HCT116 (cell line): ENCODE measurements at regions not wholly inside any gene's neighbourhood (a gene's known extent, or its start where the extent isn't known, plus 50 kb on each side); places are given as distances from the start of the nearest gene placed in this dataset.

Source experiments
- ATAC-seq: fragments of 200-7000 bp; cut with Tn5 transposase; 2 replicates; pipeline ENCODE4 v1.9.1; 2020; ENCODE audit warnings: mild to moderate bottlenecking, moderate library complexity
- BruUV-seq: library from RNA; stranded (reverse); fragments of 400-500 nt; replicated peaks from 2 replicates; lab custom pipeline; 2021; lab: Mats Ljungman, UMichigan
- CTCF ChIA-PET: fragments of 300-600 bp; sonication (Branson Sonifier 250); formaldehyde crosslinking; loops from one replicate; lab custom pipeline; 2021; ENCODE audit warnings: antibody characterized with exemption; lab: Charles Lee
- POLR2A ChIA-PET: fragments of 300-600, 350-600 bp; sonication (Branson Sonifier 250); formaldehyde crosslinking; loops from one replicate; lab custom pipeline; 2021; ENCODE audit warnings: antibody characterized with exemption; lab: Charles Lee
- RAD21 ChIA-PET, 2 experiments: fragments of 300-600 bp; sonication (Branson Sonifier 250); formaldehyde crosslinking; loops; one replicate each; lab custom pipeline; 2023; ENCODE audit warnings: low total read pairs in 2 of 2; ENCODE audit not compliant: uncharacterized antibody in 2 of 2, unreplicated experiment in 2 of 2, low non-redundant PET in 1 of 2; lab: Charles Lee
- DNase-seq: peaks from one replicate; pipeline ENCODE4 v3.0.0-alpha.2; 2010; ENCODE audit warnings: low read depth, low spot score
- H2AFZ ChIP-seq: fragments of 200-600 bp; shearing (Covaris generic), sonication (generic); 2 replicates; pipeline ENCODE4 v1.6.1; 2017; ENCODE audit warnings: low read depth, mixed run types, mixed read lengths, antibody characterized with exemption, low read length; ENCODE audit not compliant: poor library complexity, severe bottlenecking
- H3K27ac ChIP-seq: 2 replicates; pipeline ENCODE4 v1.5.1; 2012; ENCODE audit warnings: low read depth, low read length
- H3K27me3 ChIP-seq: fragments of 200-600 bp; sonication (generic); 2 replicates; pipeline ENCODE4 v1.6.1; 2016; ENCODE audit warnings: mixed run types, low read length, mixed read lengths; ENCODE audit not compliant: insufficient read depth
- H3K36me3 ChIP-seq, 2 experiments: fragments of 200-500 bp in 1 of 2; fragments of 200-600 bp in 1 of 2; sonication (Bioruptor generic) in 1 of 2; sonication (generic) in 1 of 2; 2 replicates each; pipeline versions ENCODE4 v1.5.1 to v1.6.1; 2014 to 2016; ENCODE audit warnings: low read length in 2 of 2, inconsistent platforms in 1 of 2, mixed read lengths in 1 of 2, mixed run types in 1 of 2; ENCODE audit not compliant: insufficient read depth in 2 of 2, control insufficient read depth in 1 of 2
- H3K4me1 ChIP-seq, 2 experiments: fragments of 200-600 bp in 1 of 2; sonication (generic) in 1 of 2; 2 replicates each; pipeline versions ENCODE4 v1.5.1 to v1.6.1; 2012 to 2017; ENCODE audit warnings: low read length in 2 of 2, inconsistent platforms in 1 of 2, mild to moderate bottlenecking in 1 of 2, mixed read lengths in 1 of 2, mixed run types in 1 of 2, moderate library complexity in 1 of 2; ENCODE audit not compliant: insufficient read depth in 2 of 2, control insufficient read depth in 1 of 2
- H3K4me2 ChIP-seq: fragments of 200-600 bp; sonication (generic); 2 replicates; pipeline ENCODE4 v1.6.1; 2017; ENCODE audit warnings: mixed run types, low read length, mixed read lengths
- H3K4me3 ChIP-seq, 2 experiments: fragments of 200-600 bp in 1 of 2; sonication (generic) in 1 of 2; replicated peaks in 1 of 2; 2 replicates each; pipeline ENCODE4 v1.5.1; 2011 to 2016; ENCODE audit warnings: low read length in 2 of 2, control low read depth in 1 of 2, low read depth in 1 of 2, mild to moderate bottlenecking in 1 of 2, mixed read lengths in 1 of 2, mixed run types in 1 of 2
- H3K79me2 ChIP-seq: fragments of 200-600 bp; sonication (generic); 2 replicates; pipeline ENCODE4 v1.6.1; 2017; ENCODE audit warnings: mild to moderate bottlenecking, mixed run types, low read length, moderate library complexity, mixed read lengths; ENCODE audit not compliant: insufficient read depth
- H3K9ac ChIP-seq: fragments of 200-600 bp; sonication (generic); 2 replicates; pipeline ENCODE4 v1.6.1; 2016; ENCODE audit warnings: low read length, mixed read lengths
- H3K9me2 ChIP-seq: fragments of 200-600 bp; sonication (generic), shearing (Covaris generic); 2 replicates; pipeline ENCODE4 v1.6.1; 2017; ENCODE audit warnings: mixed run types, mild to moderate bottlenecking, moderate library complexity; ENCODE audit not compliant: insufficient read depth
- H3K9me3 ChIP-seq, 2 experiments: fragments of 200-500 bp in 1 of 2; fragments of 200-600 bp in 1 of 2; sonication (Bioruptor generic) in 1 of 2; sonication (generic) in 1 of 2; 2 replicates each; pipeline ENCODE4 v1.6.1; 2014 to 2017; ENCODE audit warnings: low read length in 2 of 2, mixed read lengths in 2 of 2, inconsistent platforms in 1 of 2, low read depth in 1 of 2, mild to moderate bottlenecking in 1 of 2, mixed run types in 1 of 2, moderate library complexity in 1 of 2; ENCODE audit not compliant: control insufficient read depth in 1 of 2, insufficient read depth in 1 of 2
- H4K20me1 ChIP-seq: fragments of 200-600 bp; sonication (generic), shearing (Covaris generic); 2 replicates; pipeline ENCODE4 v1.6.1; 2017; ENCODE audit warnings: mixed run types, mild to moderate bottlenecking, moderate library complexity; ENCODE audit not compliant: insufficient read depth
- EGR1 ChIP-seq: IDR thresholded peaks from 2 replicates; pipeline ENCODE4 v1.6.1; 2012; ENCODE audit warnings: low read depth
- ELF1 ChIP-seq: IDR thresholded peaks from 2 replicates; pipeline ENCODE4 v1.6.1; 2012; ENCODE audit warnings: low read depth, borderline replicate concordance
- JUND ChIP-seq: IDR thresholded peaks from 2 replicates; pipeline ENCODE4 v1.6.1; 2012
- POLR2A ChIP-seq: IDR thresholded peaks from 2 replicates; pipeline ENCODE4 v1.7.0; 2011; ENCODE audit warnings: borderline replicate concordance; ENCODE audit not compliant: insufficient read depth, insufficient read length; ENCODE audit errors: extremely low read depth
- POLR2AphosphoS5 ChIP-seq: IDR thresholded peaks from 2 replicates; pipeline ENCODE4 v1.6.1; 2011; ENCODE audit warnings: mild to moderate bottlenecking, low read depth, low read length, moderate library complexity
- RAD21 ChIP-seq: IDR thresholded peaks from 2 replicates; pipeline ENCODE4 v1.6.1; 2012; ENCODE audit warnings: low read depth, mild to moderate bottlenecking
- SIN3A ChIP-seq: IDR thresholded peaks from 2 replicates; pipeline ENCODE4 v1.6.1; 2012; ENCODE audit warnings: low read depth
- SRF ChIP-seq: IDR thresholded peaks from 2 replicates; pipeline ENCODE4 v1.6.1; 2012; ENCODE audit warnings: low read depth
- ZNF274 ChIP-seq: fragments of 200-500 bp; sonication (Bioruptor generic); IDR thresholded peaks from 2 replicates; pipeline ENCODE4 v1.6.1; 2014; ENCODE audit warnings: mild to moderate bottlenecking, low read depth, low read length, inconsistent platforms
- intact Hi-C: fragments of 100-400 bp; cut with micrococcal nuclease; formaldehyde crosslinking; loops from 2 replicates; pipeline ENCODE4 v1.10.0; 2022
- TF ChIP-seq, protein P1 (sequence below), 3 experiments: fragments of 200-600 bp in 1 of 3; sonication (generic) in 1 of 3; IDR thresholded peaks in 2 of 3; conservative IDR thresholded peaks in 1 of 3; 2 replicates each; pipeline ENCODE4 v1.5.1; 2012 to 2017; ENCODE audit warnings: low read depth in 2 of 3, low read length in 2 of 3, antibody characterized with exemption in 1 of 3, borderline replicate concordance in 1 of 3, control low read depth in 1 of 3, mild to moderate bottlenecking in 1 of 3, mixed read lengths in 1 of 3, mixed run types in 1 of 3, moderate library complexity in 1 of 3; ENCODE audit not compliant: insufficient read depth in 1 of 3
- TF ChIP-seq, protein P2 (sequence below): IDR thresholded peaks from 2 replicates; pipeline ENCODE4 v1.6.1; 2011; ENCODE audit warnings: mild to moderate bottlenecking, low read length, moderate library complexity; ENCODE audit not compliant: insufficient replicate concordance; ENCODE audit errors: extremely low read depth

DNA sequence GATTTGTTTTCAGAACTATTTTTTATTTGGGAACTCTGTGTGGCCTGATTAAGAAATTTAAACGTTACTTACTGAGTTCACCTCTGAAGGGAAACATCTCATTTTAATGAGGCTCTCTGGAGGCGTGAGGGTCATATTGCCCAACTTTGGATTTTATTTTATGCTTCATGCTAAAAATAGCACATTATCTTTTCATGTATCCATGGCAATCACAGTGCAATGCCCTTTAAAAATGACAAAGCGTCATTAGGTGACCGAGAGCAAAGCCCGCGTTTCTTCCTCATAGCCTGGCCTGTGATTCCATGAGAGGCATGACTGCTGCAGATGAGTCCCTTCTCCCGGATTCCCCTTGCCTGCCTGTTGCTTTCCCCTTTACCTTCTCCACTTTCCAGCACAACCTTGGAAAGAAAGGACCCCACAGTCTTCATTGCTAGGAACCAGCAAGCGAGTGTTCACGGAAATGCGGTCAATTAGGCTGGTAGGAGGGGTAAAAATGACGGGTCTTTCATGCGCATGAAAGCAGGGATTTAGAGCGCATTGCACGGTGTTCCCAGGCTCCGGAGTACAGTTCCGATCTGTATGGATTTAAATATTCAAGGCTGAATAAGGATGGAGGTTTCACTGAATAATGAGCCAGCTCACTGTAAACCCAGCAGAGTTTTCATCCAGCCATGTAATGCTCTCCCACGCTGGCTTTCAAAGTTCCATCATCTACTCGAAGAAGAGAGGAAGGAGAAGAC lies 98.2 kb upstream of the PITRM1 start (continued):
- TF ChIP-seq ELF1 (no peak), EGR1 (no peak), JUND (no peak), SIN3A (no peak), POLR2A (no peak), ZNF274 (no peak), RAD21 (no peak), POLR2AphosphoS5 (no peak)
- TF ChIP-seq, protein P1, sequence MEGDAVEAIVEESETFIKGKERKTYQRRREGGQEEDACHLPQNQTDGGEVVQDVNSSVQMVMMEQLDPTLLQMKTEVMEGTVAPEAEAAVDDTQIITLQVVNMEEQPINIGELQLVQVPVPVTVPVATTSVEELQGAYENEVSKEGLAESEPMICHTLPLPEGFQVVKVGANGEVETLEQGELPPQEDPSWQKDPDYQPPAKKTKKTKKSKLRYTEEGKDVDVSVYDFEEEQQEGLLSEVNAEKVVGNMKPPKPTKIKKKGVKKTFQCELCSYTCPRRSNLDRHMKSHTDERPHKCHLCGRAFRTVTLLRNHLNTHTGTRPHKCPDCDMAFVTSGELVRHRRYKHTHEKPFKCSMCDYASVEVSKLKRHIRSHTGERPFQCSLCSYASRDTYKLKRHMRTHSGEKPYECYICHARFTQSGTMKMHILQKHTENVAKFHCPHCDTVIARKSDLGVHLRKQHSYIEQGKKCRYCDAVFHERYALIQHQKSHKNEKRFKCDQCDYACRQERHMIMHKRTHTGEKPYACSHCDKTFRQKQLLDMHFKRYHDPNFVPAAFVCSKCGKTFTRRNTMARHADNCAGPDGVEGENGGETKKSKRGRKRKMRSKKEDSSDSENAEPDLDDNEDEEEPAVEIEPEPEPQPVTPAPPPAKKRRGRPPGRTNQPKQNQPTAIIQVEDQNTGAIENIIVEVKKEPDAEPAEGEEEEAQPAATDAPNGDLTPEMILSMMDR (IDR thresholded peaks at IDR 0.05 in 2 of 3, conservative IDR thresholded peaks at IDR 0.05 in 1 of 3; ENCODE audit: borderline replicate concordance in 1 of 3, insufficient read depth in 1 of 3, low read depth in 2 of 3, low read length in 2 of 3), result no peak

DNA sequence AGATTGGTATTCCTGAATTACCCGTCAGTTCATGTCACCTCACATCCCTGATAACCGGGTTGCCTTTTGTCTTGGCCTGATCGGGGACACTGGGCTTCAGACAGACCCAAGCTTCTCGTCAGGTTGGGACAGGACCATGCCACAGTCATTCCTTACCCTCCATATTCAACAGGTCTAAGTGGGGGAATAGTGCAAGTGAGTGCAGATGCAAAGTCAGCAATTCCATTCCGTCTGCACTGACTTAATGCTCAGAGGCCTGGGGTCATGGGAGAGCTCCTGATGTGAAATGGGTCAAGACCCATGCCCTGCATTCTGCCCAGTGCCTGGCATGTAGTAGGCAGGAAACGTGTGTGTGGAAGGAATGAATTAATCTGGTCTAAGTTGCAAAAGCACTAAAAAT lies 95.4 kb upstream of the PITRM1 start:
- Histone ChIP-seq H3K4me1 (peaks cover 0 to 10% of the 10 kb centered on the region in 2 experiments; a peak in 2 of 4 replicates), H3K9me2 (no peaks in the 10 kb centered on the region), H3K79me2 (no peaks in the 10 kb centered on the region), H3K4me3 (no peak overlapping the region), H2AFZ (no peak overlapping the region), H3K9ac (no peak overlapping the region), H4K20me1 (no peaks in the 10 kb centered on the region), H3K36me3 (no peaks in the 10 kb centered on the region), H3K9me3 (no peaks in the 10 kb centered on the region), H3K27ac (no peak overlapping the region), H3K4me2 (no peak overlapping the region), H3K27me3 (no peaks in the 10 kb centered on the region; the same call in 1 of the 2 replicates)
- no peak for TF ChIP-seq SRF
- TF ChIP-seq, protein P2, sequence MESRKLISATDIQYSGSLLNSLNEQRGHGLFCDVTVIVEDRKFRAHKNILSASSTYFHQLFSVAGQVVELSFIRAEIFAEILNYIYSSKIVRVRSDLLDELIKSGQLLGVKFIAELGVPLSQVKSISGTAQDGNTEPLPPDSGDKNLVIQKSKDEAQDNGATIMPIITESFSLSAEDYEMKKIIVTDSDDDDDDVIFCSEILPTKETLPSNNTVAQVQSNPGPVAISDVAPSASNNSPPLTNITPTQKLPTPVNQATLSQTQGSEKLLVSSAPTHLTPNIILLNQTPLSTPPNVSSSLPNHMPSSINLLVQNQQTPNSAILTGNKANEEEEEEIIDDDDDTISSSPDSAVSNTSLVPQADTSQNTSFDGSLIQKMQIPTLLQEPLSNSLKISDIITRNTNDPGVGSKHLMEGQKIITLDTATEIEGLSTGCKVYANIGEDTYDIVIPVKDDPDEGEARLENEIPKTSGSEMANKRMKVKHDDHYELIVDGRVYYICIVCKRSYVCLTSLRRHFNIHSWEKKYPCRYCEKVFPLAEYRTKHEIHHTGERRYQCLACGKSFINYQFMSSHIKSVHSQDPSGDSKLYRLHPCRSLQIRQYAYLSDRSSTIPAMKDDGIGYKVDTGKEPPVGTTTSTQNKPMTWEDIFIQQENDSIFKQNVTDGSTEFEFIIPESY, result no peak
- ATAC-seq (no peak), DNase-seq (no peak)
- intact Hi-C loops, result no loop called here
- ChIA-PET CTCF (no interaction called here), RAD21 (no interaction called here), POLR2A (no interaction called here)
- BruUV-seq, result no TSS peak
